ENCODE measurements at regions not wholly inside any gene's neighbourhood (a gene's known extent, or its start where the extent isn't known, plus 50 kb on each side); places are given as distances from the start of the nearest gene placed in this dataset.

GRCh38 chr18:25470062-25470461, 118.1 kb upstream of the ZNF521 start:
- no peaks in the 10 kb centered on the region for H3K36me3 ChIP-seq (ENCODE audit: insufficient read depth, low read length)
- peaks cover 28% of the 10 kb centered on the region for H3K4me1 ChIP-seq (ENCODE audit: insufficient read depth, low read length, poor library complexity, severe bottlenecking)
- no peaks in the 10 kb centered on the region for H3K9me3 ChIP-seq (ENCODE audit: insufficient read depth, low read depth, low read length)
- no peak for TF ChIP-seq CTCF (conservative IDR thresholded peaks at IDR 0.05; ENCODE audit: low read length)
- TF ChIP-seq EZH2phosphoT487 (IDR thresholded peaks at IDR 0.05; ENCODE audit: borderline replicate concordance): no peak
- no peak overlapping the region for H3K9ac ChIP-seq (ENCODE audit: low read depth, low read length, poor library complexity, severe bottlenecking)
- no peak overlapping the region for H3K4me3 ChIP-seq (ENCODE audit: low read length, poor library complexity, severe bottlenecking)
- H3F3A ChIP-seq (ENCODE audit: low read depth): no peaks in the 10 kb centered on the region
- H3K79me2 ChIP-seq (ENCODE audit: insufficient read depth, low read length): no peaks in the 10 kb centered on the region
- no peak overlapping the region for H2AFZ ChIP-seq (ENCODE audit: low read length)
- no peaks in the 10 kb centered on the region for H4K20me1 ChIP-seq (ENCODE audit: insufficient read depth, low read length, poor library complexity, severe bottlenecking)
- no peaks in the 10 kb centered on the region for H3K27me3 ChIP-seq (ENCODE audit: insufficient read depth, low read length, poor library complexity, severe bottlenecking)
- no peaks in the 10 kb centered on the region for H3K9me2 ChIP-seq (replicated peaks; ENCODE audit: low read depth, low read length)
- H3K4me2 ChIP-seq (ENCODE audit: low read depth, low read length, poor library complexity, severe bottlenecking): no peak overlapping the region

DNA sequence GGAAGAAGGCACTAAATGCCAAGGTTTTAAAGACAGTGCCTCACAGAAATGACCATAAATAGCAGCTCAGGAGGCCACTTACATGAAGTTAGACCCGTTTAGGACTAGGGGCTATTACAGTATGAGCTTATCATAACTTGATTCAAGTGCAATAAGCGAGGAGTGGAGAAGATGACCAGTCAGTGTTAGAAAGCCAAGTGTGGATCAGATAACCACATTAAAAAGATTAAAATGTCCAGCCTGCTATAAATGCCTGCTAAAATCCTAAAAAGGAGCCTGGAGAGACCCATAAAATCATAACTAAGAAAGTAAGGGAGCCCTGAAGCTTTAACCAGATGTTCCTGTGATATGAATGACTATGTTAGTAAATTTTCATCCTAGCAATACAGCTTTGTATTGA, 117.5 kb upstream of the ZNF521 start:
- Histone ChIP-seq H3K4me2 (ENCODE audit: low read depth, low read length, poor library complexity, severe bottlenecking) (no peak overlapping the region), H3K9ac (ENCODE audit: low read depth, low read length, poor library complexity, severe bottlenecking) (no peak overlapping the region), H3K27me3 (ENCODE audit: insufficient read depth, low read length, poor library complexity, severe bottlenecking) (no peaks in the 10 kb centered on the region), H4K20me1 (ENCODE audit: insufficient read depth, low read length, poor library complexity, severe bottlenecking) (no peaks in the 10 kb centered on the region), H3K36me3 (ENCODE audit: insufficient read depth, low read length) (no peaks in the 10 kb centered on the region), H2AFZ (ENCODE audit: low read length) (no peak overlapping the region), H3F3A (ENCODE audit: low read depth) (no peaks in the 10 kb centered on the region), H3K9me2 (replicated peaks; ENCODE audit: low read depth, low read length) (no peaks in the 10 kb centered on the region), H3K4me3 (ENCODE audit: low read length, poor library complexity, severe bottlenecking) (no peak overlapping the region), H3K79me2 (ENCODE audit: insufficient read depth, low read length) (no peaks in the 10 kb centered on the region), H3K4me1 (ENCODE audit: insufficient read depth, low read length, poor library complexity, severe bottlenecking) (peaks cover 28% of the 10 kb centered on the region), H3K9me3 (ENCODE audit: insufficient read depth, low read depth, low read length) (no peaks in the 10 kb centered on the region)
- TF ChIP-seq CTCF (conservative IDR thresholded peaks at IDR 0.05; ENCODE audit: low read length) (no peak), EZH2phosphoT487 (IDR thresholded peaks at IDR 0.05; ENCODE audit: borderline replicate concordance) (no peak)

DNA sequence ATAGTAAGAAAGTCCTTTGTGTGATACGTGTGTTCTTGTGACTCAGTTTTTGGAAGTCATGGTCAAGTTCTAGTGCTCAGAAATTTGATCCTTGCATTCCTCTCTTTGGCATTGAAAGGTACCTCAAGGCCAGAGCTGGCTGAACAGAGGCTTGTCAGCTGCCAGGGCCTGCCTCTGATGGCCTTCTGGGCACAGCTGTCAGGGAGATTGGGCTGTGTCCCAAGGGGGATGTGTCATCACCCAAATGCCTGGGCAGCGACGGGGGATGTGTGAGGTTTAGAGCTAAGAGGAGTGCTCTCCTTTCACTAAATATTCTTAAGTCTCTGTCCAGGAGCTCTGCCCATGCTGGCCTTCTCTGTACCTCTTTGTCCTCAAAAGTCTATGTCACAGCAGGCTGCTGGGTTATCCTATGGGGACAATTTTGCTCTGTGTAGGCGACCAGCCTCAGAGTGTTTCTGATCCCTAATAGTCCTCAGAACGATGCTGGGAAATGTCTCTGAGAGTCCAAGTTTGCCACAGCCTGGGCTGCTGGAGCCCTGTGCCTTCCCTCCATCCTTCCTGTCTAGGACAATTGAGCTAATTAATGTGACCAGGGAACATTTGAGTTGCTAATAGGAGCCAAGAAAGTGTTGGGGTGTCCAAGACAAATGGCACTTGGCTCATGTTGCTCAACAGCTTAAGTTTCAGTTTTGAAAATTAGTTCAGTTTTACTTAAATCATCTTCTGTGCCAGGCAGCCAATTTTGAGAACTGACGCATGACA, 115.4 kb upstream of the ZNF521 start:
- peak overlapping the region; percentile 41 for H2AFZ ChIP-seq (ENCODE audit: low read length)
- no peaks in the 10 kb centered on the region for H3K9me3 ChIP-seq (ENCODE audit: insufficient read depth, low read depth, low read length)
- no peaks in the 10 kb centered on the region for H4K20me1 ChIP-seq (ENCODE audit: insufficient read depth, low read length, poor library complexity, severe bottlenecking)
- H3K36me3 ChIP-seq (ENCODE audit: insufficient read depth, low read length): no peaks in the 10 kb centered on the region
- no peaks in the 10 kb centered on the region for H3K9me2 ChIP-seq (replicated peaks; ENCODE audit: low read depth, low read length)
- no peaks in the 10 kb centered on the region for H3F3A ChIP-seq (ENCODE audit: low read depth)
- peak overlapping the region; percentile 34 for H3K4me2 ChIP-seq (ENCODE audit: low read depth, low read length, poor library complexity, severe bottlenecking)
- no peaks in the 10 kb centered on the region for H3K79me2 ChIP-seq (ENCODE audit: insufficient read depth, low read length)
- no peak for TF ChIP-seq EZH2phosphoT487 (IDR thresholded peaks at IDR 0.05; ENCODE audit: borderline replicate concordance)
- TF ChIP-seq CTCF (conservative IDR thresholded peaks at IDR 0.05; ENCODE audit: low read length): no peak
- no peaks in the 10 kb centered on the region for H3K27me3 ChIP-seq (ENCODE audit: insufficient read depth, low read length, poor library complexity, severe bottlenecking)
- no peak overlapping the region for H3K9ac ChIP-seq (ENCODE audit: low read depth, low read length, poor library complexity, severe bottlenecking)
- H3K4me1 ChIP-seq (ENCODE audit: insufficient read depth, low read length, poor library complexity, severe bottlenecking): peaks cover 28% of the 10 kb centered on the region
- no peak overlapping the region for H3K4me3 ChIP-seq (ENCODE audit: low read length, poor library complexity, severe bottlenecking)

All from Loucy (cell line).